ENCODE measurements at regions not wholly inside any gene's neighbourhood (a gene's known extent, or its start where the extent isn't known, plus 50 kb on each side); places are given as distances from the start of the nearest gene placed in this dataset.

DNA sequence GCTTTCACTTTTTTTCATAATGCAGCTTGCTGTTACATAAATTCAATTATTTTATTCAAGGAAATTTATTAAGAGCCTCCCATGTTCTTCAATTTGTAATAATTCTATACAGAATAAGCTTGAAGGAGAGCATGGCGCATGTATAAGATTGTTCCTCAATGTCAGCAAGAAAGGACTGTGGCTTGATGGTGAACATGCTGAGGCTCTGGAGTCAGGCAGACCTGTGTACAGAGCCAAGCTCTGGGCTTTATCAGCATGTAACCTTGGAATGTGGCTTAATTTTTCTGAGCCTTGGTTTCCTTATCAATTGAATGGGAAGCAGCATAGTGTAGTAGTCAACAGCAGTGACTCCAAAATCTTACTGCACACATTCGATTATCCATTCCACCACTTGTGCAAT lies 92.4 kb downstream of the JRKL start:
- TF ChIP-seq POLR2A (IDR thresholded peaks at IDR 0.05), result no peak
- TF ChIP-seq, protein P1, sequence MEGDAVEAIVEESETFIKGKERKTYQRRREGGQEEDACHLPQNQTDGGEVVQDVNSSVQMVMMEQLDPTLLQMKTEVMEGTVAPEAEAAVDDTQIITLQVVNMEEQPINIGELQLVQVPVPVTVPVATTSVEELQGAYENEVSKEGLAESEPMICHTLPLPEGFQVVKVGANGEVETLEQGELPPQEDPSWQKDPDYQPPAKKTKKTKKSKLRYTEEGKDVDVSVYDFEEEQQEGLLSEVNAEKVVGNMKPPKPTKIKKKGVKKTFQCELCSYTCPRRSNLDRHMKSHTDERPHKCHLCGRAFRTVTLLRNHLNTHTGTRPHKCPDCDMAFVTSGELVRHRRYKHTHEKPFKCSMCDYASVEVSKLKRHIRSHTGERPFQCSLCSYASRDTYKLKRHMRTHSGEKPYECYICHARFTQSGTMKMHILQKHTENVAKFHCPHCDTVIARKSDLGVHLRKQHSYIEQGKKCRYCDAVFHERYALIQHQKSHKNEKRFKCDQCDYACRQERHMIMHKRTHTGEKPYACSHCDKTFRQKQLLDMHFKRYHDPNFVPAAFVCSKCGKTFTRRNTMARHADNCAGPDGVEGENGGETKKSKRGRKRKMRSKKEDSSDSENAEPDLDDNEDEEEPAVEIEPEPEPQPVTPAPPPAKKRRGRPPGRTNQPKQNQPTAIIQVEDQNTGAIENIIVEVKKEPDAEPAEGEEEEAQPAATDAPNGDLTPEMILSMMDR (IDR thresholded peaks at IDR 0.05), result no peak

All from esophagus squamous epithelium (tissue), 4 donors.